Nephron (organoid): ENCODE measurements at regions not wholly inside any gene's neighbourhood (a gene's known extent, or its start where the extent isn't known, plus 50 kb on each side); places are given as distances from the start of the nearest gene placed in this dataset.

Experiments
- H3K27ac Mint-ChIP-seq, 3 experiments: 2 replicates each; pipeline ENCODE4 v1.8.0; 2020; ENCODE audit warnings: mixed read lengths in 3 of 3, mild to moderate bottlenecking in 2 of 3, moderate library complexity in 1 of 3
- H3K27me3 Mint-ChIP-seq: 2 replicates; pipeline ENCODE4 v1.8.0; 2021; ENCODE audit warnings: low read depth, mild to moderate bottlenecking, moderate library complexity, mixed read lengths
- H3K36me3 Mint-ChIP-seq: 2 replicates; pipeline ENCODE4 v1.8.0; 2020; ENCODE audit warnings: low read depth, mixed read lengths
- H3K4me1 Mint-ChIP-seq: 2 replicates; pipeline ENCODE4 v1.8.0; 2020; ENCODE audit warnings: mixed read lengths
- H3K4me3 Mint-ChIP-seq, 3 experiments: 2 replicates each; pipeline ENCODE4 v1.8.0; 2020; ENCODE audit warnings: mild to moderate bottlenecking in 3 of 3, mixed read lengths in 3 of 3, moderate library complexity in 2 of 3
- H3K9me3 Mint-ChIP-seq: 2 replicates; pipeline ENCODE4 v1.8.0; 2020; ENCODE audit warnings: mixed read lengths
- CTCF ChIP-seq, 3 experiments: fragments of 200-600 bp; sonication (generic); IDR thresholded peaks; one replicate each; pipeline ENCODE4 v1.5.0; 2021; ENCODE audit warnings: antibody characterized with exemption in 3 of 3; ENCODE audit not compliant: unreplicated experiment in 3 of 3

GRCh38 chr20:6841128-6841527 is 73.6 kb downstream of the BMP2 start:
- Mint-ChIP-seq H3K4me3 (no peak overlapping the region), H3K36me3 (no peaks in the 10 kb centered on the region), H3K27me3 (peaks cover 5% of the 10 kb centered on the region), H3K27ac (no peak overlapping the region), H3K4me1 (no peaks in the 10 kb centered on the region), H3K9me3 (no peaks in the 10 kb centered on the region)
- no peak for TF ChIP-seq CTCF (IDR thresholded peaks at IDR 0.05; ENCODE audit: unreplicated experiment in 3 of 3)

- no peak overlapping the region for H3K4me3 Mint-ChIP-seq
- H3K27me3 Mint-ChIP-seq, result peaks cover 5% of the 10 kb centered on the region
- H3K4me1 Mint-ChIP-seq, result no peaks in the 10 kb centered on the region
- H3K36me3 Mint-ChIP-seq, result no peaks in the 10 kb centered on the region
- H3K27ac Mint-ChIP-seq, result peak overlapping the region in 1 of 3 experiments; percentile 68
- H3K9me3 Mint-ChIP-seq, result no peaks in the 10 kb centered on the region
- no peak for TF ChIP-seq CTCF (IDR thresholded peaks at IDR 0.05; ENCODE audit: unreplicated experiment in 3 of 3)
Measured at GRCh38 chr20:6845141-6845540, 77.7 kb downstream of the BMP2 start.

GRCh38 chr20:6848041-6848440 is 80.6 kb downstream of the BMP2 start:
- no peaks in the 10 kb centered on the region for H3K9me3 Mint-ChIP-seq
- H3K4me1 Mint-ChIP-seq, result no peaks in the 10 kb centered on the region
- peaks cover 5% of the 10 kb centered on the region for H3K27me3 Mint-ChIP-seq
- no peak overlapping the region for H3K27ac Mint-ChIP-seq
- H3K36me3 Mint-ChIP-seq, result no peaks in the 10 kb centered on the region
- no peak for TF ChIP-seq CTCF (IDR thresholded peaks at IDR 0.05; ENCODE audit: unreplicated experiment in 3 of 3)
- H3K4me3 Mint-ChIP-seq, result no peak overlapping the region

GRCh38 chr20:6848992-6849391 is 81.5 kb downstream of the BMP2 start:
- H3K4me1 Mint-ChIP-seq, result no peaks in the 10 kb centered on the region
- H3K4me3 Mint-ChIP-seq, result no peak overlapping the region
- no peaks in the 10 kb centered on the region for H3K9me3 Mint-ChIP-seq
- H3K27ac Mint-ChIP-seq, result no peak overlapping the region
- peaks cover 5% of the 10 kb centered on the region for H3K27me3 Mint-ChIP-seq
- no peak for TF ChIP-seq CTCF (IDR thresholded peaks at IDR 0.05; ENCODE audit: unreplicated experiment in 3 of 3)
- no peaks in the 10 kb centered on the region for H3K36me3 Mint-ChIP-seq

GRCh38 chr20:6851136-6851535 is 83.7 kb downstream of the BMP2 start:
- Mint-ChIP-seq H3K27me3 (peaks cover 5% of the 10 kb centered on the region), H3K4me3 (no peak overlapping the region), H3K36me3 (no peaks in the 10 kb centered on the region), H3K4me1 (no peaks in the 10 kb centered on the region), H3K27ac (no peak overlapping the region), H3K9me3 (no peaks in the 10 kb centered on the region)
- no peak for TF ChIP-seq CTCF (IDR thresholded peaks at IDR 0.05; ENCODE audit: unreplicated experiment in 3 of 3)

GRCh38 chr20:6852478-6852877 is 85.0 kb downstream of the BMP2 start:
- H3K36me3 Mint-ChIP-seq, result no peaks in the 10 kb centered on the region
- no peak for TF ChIP-seq CTCF (IDR thresholded peaks at IDR 0.05; ENCODE audit: unreplicated experiment in 3 of 3)

More at GRCh38 chr20:6852478-6852877, 85.0 kb downstream of the BMP2 start:
- Mint-ChIP-seq H3K27ac (no peak overlapping the region), H3K4me3 (no peak overlapping the region), H3K27me3 (peaks cover 5% of the 10 kb centered on the region), H3K4me1 (no peaks in the 10 kb centered on the region), H3K9me3 (no peaks in the 10 kb centered on the region)
